Astrocyte (in vitro differentiated cells and primary cell): ENCODE measurements at regions not wholly inside any gene's neighbourhood (a gene's known extent, or its start where the extent isn't known, plus 50 kb on each side); places are given as distances from the start of the nearest gene placed in this dataset.

Experiments used
- DNase-seq: peaks from one replicate; pipeline ENCODE4 v3.0.0-alpha.2; 2010; ENCODE audit warnings: low read depth
- FAIRE-seq: peaks from 2 replicates; lab custom pipeline; 2011; peaks lifted over from hg19 to GRCh38; lab: Jason Lieb, UNC
- H2AFZ ChIP-seq: 2 replicates; pipeline ENCODE4 v1.6.0; 2012; ENCODE audit warnings: low read depth, low read length, inconsistent platforms
- H3K27ac ChIP-seq: 2 replicates; pipeline ENCODE4 v1.5.1; 2011; ENCODE audit warnings: low read depth, low read length, inconsistent platforms
- H3K27me3 ChIP-seq: 2 replicates; pipeline ENCODE4 v1.6.0; 2011; ENCODE audit warnings: low read length, inconsistent platforms; ENCODE audit not compliant: insufficient read depth
- H3K36me3 ChIP-seq: 2 replicates; pipeline ENCODE4 v1.5.1; 2011; ENCODE audit warnings: low read length, inconsistent platforms; ENCODE audit not compliant: insufficient read depth
- H3K4me1 ChIP-seq: 2 replicates; pipeline ENCODE4 v1.5.1; 2011; ENCODE audit warnings: low read length, inconsistent platforms; ENCODE audit not compliant: insufficient read depth
- H3K4me2 ChIP-seq: 2 replicates; pipeline ENCODE4 v1.6.0; 2012; ENCODE audit warnings: low read length, inconsistent platforms
- H3K4me3 ChIP-seq: 2 replicates; pipeline ENCODE4 v1.5.1; 2011; ENCODE audit warnings: low read depth, mild to moderate bottlenecking, low read length, inconsistent platforms; ENCODE audit not compliant: insufficient read depth
- H3K79me2 ChIP-seq: 2 replicates; pipeline ENCODE4 v1.6.0; 2012; ENCODE audit warnings: mild to moderate bottlenecking, low read length, inconsistent platforms; ENCODE audit not compliant: insufficient read depth
- H3K9ac ChIP-seq: 2 replicates; pipeline ENCODE4 v1.6.0; 2012; ENCODE audit warnings: mild to moderate bottlenecking, low read length, inconsistent platforms
- H3K9me3 ChIP-seq: 2 replicates; pipeline ENCODE4 v1.5.1; 2012; ENCODE audit warnings: low read depth, mild to moderate bottlenecking, low read length, inconsistent platforms; ENCODE audit not compliant: insufficient read depth
- H4K20me1 ChIP-seq: 2 replicates; pipeline ENCODE4 v1.6.0; 2012; ENCODE audit warnings: low read length, inconsistent platforms; ENCODE audit not compliant: insufficient read depth
- H3K27ac Mint-ChIP-seq: one replicate; pipeline ENCODE4 v1.8.0; 2021; ENCODE audit warnings: mild to moderate bottlenecking, mixed read lengths; ENCODE audit not compliant: unreplicated experiment
- H3K27me3 Mint-ChIP-seq: one replicate; pipeline ENCODE4 v1.8.0; 2021; ENCODE audit warnings: low read depth, mixed read lengths; ENCODE audit not compliant: unreplicated experiment
- H3K36me3 Mint-ChIP-seq: one replicate; pipeline ENCODE4 v1.8.0; 2021; ENCODE audit warnings: low read depth, mixed read lengths; ENCODE audit not compliant: unreplicated experiment
- H3K4me1 Mint-ChIP-seq: one replicate; pipeline ENCODE4 v1.8.0; 2021; ENCODE audit warnings: low read depth, mixed read lengths; ENCODE audit not compliant: unreplicated experiment
- H3K4me3 Mint-ChIP-seq: one replicate; pipeline ENCODE4 v1.8.0; 2021; ENCODE audit warnings: mild to moderate bottlenecking, moderate library complexity, mixed read lengths; ENCODE audit not compliant: unreplicated experiment
- H3K9me3 Mint-ChIP-seq: one replicate; pipeline ENCODE4 v1.8.0; 2021; ENCODE audit warnings: mild to moderate bottlenecking, mixed read lengths; ENCODE audit not compliant: unreplicated experiment
- CTCF ChIP-seq: IDR thresholded peaks from 2 replicates; pipeline ENCODE4 v1.5.1; 2011; ENCODE audit warnings: low read depth, mild to moderate bottlenecking, inconsistent platforms, low read length, moderate library complexity; ENCODE audit not compliant: insufficient read depth
- EZH2 ChIP-seq: IDR thresholded peaks from 2 replicates; pipeline ENCODE4 v1.6.1; 2012; ENCODE audit warnings: mild to moderate bottlenecking, low read length, inconsistent platforms; ENCODE audit not compliant: insufficient read depth

GRCh38 chr6:43898358-43899131 is 128.5 kb downstream of the VEGFA start:
- H3K27ac ChIP-seq: no peak overlapping the region
- no peak for DNase-seq
- H3K27me3 Mint-ChIP-seq: peaks cover 45% of the 10 kb centered on the region
- peaks cover 8% of the 10 kb centered on the region for H3K9me3 Mint-ChIP-seq
- TF ChIP-seq CTCF: no peak
- no peak for TF ChIP-seq EZH2
- H3K4me1 ChIP-seq: no peaks in the 10 kb centered on the region
- no peaks in the 10 kb centered on the region for H3K79me2 ChIP-seq
- H3K4me2 ChIP-seq: no peak overlapping the region
- H3K27me3 ChIP-seq: peaks cover 3% of the 10 kb centered on the region
- no peaks in the 10 kb centered on the region for H3K9me3 ChIP-seq
- no peak for FAIRE-seq
- no peak overlapping the region for H2AFZ ChIP-seq
- no peak overlapping the region for H3K4me3 Mint-ChIP-seq
- H3K9ac ChIP-seq: no peak overlapping the region
- no peaks in the 10 kb centered on the region for H4K20me1 ChIP-seq
- no peaks in the 10 kb centered on the region for H3K36me3 Mint-ChIP-seq
- no peak overlapping the region for H3K4me3 ChIP-seq
- H3K4me1 Mint-ChIP-seq: no peaks in the 10 kb centered on the region
- H3K27ac Mint-ChIP-seq: no peak overlapping the region
- H3K36me3 ChIP-seq: no peaks in the 10 kb centered on the region

GRCh38 chr6:43897571-43898302 is 127.7 kb downstream of the VEGFA start:
- Histone ChIP-seq H3K4me3 (no peak overlapping the region), H3K27ac (no peak overlapping the region), H3K9me3 (no peaks in the 10 kb centered on the region), H3K36me3 (no peaks in the 10 kb centered on the region), H3K9ac (no peak overlapping the region), H3K4me1 (no peaks in the 10 kb centered on the region), H3K79me2 (no peaks in the 10 kb centered on the region), H4K20me1 (no peaks in the 10 kb centered on the region), H2AFZ (no peak overlapping the region), H3K27me3 (peaks cover 3% of the 10 kb centered on the region), H3K4me2 (no peak overlapping the region)
- peaks cover 53% of the 10 kb centered on the region for H3K27me3 Mint-ChIP-seq
- FAIRE-seq (no peak), DNase-seq (no peak)
- H3K9me3 Mint-ChIP-seq: peaks cover 8% of the 10 kb centered on the region
- H3K27ac Mint-ChIP-seq: no peak overlapping the region
- no peak overlapping the region for H3K4me3 Mint-ChIP-seq
- no peaks in the 10 kb centered on the region for H3K4me1 Mint-ChIP-seq
- TF ChIP-seq CTCF: no peak
- TF ChIP-seq EZH2: no peak
- H3K36me3 Mint-ChIP-seq: no peaks in the 10 kb centered on the region
